NCI-H2227 (cell line): ENCODE measurements at regions not wholly inside any gene's neighbourhood (a gene's known extent, or its start where the extent isn't known, plus 50 kb on each side); places are given as distances from the start of the nearest gene placed in this dataset.
A peak's percentile ranks its signal among the peaks of the same experiment; 100 is the strongest.

Experiments
- DNase-seq: peaks from one replicate; lab custom pipeline; 2025; ENCODE audit not compliant: unreplicated experiment; lab: John Stamatoyannopoulos, UW

DNA sequence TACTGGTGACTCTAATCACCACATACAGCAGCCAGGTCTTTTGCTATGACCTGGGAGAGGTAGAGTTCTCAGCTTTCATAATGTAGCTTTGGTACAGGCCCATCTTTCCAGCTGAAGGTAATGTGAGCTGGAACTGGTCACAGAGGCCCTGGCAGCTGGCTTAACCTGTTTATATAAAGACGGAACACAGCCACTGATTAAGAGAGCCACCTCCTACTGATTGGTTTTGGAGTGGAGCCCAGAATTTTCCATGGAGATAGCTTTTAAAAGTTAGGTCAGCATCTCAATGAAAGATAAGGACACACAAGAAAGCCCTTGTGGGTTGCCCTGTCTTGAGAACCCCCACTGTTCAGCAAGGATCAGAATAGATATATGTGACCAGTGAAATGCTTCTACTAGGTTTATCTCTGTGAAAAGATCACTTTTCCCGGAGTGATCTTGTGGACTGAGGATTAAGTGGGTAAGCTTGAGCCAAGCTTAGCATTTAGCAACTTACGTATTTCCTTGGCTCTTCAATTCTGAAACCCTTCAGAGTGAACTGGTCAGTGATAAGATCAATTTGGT, 213.7 kb upstream of the CITED2 start:
- peak; percentile 27 for DNase-seq

DNA sequence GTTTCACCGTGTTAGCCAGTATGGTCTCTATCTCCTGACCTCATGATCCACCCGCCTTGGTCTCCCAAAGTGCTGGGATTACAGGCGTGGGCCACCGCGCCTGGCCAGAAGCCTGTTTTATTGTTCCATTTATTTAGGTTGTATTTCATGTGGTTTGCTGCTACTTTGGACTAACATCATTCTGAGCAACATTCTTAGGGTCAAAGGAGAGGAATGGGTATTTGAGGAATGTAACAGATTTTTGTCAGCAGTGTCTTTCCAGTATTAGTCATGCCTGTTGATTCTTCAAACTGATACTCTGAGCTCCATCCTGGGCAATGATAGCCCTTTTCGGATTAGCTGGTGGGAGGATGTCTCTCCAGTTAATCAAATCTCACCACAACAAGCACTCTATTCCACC, 213.0 kb upstream of the CITED2 start:
- DNase-seq = no peak

DNA sequence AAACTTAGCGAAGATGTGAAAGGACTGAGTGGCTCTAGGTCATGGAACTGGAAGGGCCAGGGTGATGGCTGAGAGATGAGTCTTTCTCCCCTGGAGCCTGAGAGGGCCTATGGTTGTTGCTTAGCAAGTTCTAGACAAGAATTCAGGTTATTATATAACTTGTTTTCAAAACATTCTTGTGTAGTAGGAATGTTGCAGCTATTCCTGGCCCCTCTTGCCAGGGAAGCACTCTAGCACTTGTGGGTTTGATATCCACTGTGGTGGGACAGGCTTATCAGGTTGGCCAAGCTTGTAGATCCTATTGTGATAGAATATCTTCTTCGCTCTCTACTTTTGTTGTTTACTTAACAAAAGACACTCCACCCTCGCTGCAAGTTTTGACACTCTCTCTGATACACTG, 211.8 kb upstream of the CITED2 start:
- no peak for DNase-seq

DNA sequence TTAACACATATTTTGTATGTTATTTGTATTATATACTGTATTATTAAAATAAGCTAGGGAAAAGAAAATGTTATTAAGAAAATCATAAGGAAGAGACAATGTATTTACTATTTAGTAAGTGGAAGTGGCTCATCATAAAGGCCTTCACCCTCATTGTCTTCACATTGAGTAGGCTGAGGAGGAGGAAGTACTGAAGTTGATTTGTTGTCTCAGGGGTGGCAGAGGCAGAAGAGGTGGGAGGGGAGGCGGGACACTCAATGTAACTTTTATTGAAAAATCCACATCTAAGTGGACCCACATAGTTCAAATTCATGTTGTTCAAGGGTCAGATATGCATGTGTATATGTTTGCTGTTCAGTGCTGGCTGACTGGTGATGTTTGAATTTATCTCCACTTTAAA, 210.2 kb upstream of the CITED2 start:
- DNase-seq = no peak

DNA sequence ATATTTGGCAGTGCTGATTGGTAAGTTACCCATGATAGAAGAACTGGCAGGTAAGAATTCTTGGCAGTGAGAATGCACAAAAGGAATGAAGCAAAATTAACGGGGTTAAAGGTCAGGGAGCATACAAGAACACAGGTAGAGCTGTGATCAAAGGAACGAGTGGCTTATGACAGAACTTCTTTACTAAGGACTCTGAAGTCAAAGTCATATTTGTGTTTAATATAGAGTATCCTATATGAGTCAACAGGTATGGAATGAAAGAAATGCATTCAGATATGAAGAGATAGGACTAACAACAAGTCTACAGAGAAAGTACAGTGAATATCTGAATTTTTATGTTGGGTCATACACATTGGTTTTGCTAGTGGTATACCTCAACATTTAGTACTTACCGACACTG, 209.0 kb upstream of the CITED2 start:
- no peak for DNase-seq

DNA sequence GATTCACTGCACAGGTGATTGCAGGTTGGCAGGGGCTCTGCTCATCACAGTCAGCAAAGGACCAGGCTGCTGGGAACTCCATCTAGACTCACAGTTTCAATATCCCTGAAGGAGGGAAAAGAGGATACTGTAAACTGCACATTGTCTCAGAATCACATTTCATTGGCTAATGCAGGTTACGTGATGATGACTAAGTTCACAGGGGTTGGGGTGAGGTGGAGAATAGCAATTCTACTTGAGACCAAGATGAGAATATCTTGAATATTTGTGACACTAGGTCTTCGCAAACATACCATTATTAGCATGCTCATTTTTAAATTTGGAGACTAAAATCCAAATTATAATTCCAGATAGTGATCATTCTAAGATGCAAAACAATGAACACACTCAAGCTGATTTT, 208.5 kb upstream of the CITED2 start:
- no peak for DNase-seq

DNA sequence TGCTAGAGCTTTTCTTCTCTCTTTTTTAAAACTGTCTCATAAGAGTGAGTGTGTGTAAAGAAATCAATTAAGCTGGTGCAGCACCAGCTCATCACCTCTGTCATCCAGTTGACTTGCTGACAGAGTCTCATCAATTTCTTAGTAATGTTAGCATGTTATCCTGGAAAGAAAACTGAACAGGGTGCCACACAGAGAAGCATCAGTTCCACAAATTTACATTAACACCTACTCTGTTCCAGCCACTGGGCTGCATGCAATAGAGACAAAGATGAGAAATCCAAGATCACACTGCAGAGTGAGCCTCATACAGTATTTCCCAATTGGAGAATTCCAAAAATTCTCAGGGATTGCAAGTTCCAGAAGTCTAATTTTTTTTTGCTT, 207.0 kb upstream of the CITED2 start:
- DNase-seq = no peak

DNA sequence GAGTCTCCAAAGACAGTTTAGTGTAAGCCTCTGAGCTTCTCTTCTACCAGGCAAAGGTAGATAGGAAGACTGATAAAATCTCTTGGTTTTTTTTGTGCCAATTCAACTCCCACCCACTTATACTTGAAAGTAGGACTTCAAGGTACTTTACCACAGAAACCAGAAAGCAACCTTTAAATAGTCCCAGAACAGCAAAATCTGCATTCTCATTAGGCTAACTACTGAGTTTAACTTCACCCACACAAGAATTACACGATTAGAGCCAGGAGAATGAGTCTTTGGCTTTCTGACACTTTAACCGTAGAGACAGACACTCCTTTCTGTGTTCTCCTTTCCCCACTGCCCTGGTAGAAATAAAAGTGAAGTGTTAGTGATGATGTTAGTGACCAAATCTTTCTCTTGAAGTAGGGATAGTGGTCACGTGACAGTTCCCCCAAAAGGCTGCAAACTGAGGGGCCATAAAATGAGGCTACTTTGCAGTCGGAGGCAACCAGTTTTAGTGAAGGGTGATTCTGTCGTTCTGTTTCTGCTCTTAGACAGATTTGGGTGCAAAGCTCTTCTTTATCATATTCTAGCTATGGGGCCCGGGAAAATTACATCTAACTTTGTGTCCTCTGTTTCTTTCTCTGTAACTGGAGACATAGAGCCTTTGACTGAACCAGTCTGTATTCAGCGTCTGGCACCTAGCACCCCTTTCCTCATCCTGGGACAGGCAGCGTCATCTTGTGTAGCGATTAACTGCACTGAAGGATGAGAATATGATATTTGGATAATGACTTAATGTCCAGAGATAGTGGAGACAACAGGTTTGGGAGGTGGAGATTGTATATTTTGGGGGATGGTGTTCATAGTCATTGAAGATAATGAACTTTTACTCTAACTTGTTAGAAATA, 206.4 kb upstream of the CITED2 start:
- no peak for DNase-seq

DNA sequence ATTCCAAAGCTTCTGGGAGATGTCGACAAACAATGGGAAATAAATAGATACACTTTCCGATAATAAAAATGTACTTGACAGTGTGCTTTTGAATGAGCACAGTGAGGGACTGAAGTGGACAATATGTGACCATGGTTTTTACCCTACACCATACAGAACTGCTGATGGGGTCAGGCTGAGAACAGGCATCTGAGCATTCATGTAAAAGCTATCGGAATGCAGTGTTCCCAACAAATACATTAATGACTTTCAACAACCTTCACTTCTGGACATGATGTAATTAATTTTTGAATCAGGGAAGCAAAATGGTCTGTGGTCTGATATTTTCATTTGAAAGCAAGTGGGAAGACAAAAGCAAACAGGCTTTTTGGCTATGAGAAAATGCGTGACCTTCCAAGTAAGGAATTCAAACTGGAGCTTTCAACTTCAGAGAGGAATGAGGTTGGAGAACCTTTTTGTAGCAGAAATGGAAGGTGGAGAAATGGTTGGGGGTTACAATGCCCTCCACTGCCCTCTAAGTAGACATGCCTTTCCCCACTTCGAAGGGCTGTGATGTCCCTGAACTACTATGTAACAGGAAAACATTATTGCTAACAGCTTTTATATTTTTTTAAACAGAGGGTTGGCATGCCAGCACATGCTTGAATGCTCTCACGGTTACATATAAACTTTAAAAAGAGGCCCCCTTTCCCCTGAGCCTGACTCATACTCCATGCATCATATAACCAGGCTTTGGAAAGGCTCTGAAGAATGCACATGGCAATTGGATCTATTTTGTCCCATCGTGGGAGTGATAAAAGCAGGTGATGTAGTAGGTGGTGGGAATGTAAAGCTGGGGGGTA, 203.5 kb upstream of the CITED2 start:
- no peak for DNase-seq

DNA sequence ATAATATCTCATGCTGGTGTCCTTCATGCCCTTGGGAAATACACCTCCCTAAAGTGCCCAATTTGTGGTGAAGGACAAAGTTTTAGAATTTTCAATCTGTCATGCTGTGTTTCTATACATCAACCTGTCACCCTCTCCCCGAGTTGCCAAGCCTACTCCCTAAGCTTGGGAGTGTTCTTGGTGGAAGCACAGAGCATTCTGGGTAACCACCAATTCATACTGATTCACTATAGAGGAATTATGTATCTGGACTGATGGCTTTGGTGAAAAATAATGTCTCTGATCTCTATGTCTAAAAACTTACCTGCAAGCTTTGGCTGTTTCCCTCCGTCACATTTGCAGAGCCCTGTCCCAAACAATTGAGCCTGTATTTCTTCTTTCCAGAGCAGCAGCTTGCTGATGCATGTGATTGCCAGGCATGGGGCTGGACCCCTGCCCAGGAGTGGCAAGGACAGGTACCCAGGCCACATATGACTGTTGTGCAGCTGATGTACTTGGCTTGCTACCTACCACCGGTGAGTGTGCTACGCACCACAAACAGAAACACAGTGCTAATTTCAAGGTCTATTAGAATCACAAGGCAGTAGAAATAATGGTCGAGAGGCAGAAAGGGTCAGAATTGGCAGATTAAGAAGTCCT, 202.8 kb upstream of the CITED2 start:
- no peak for DNase-seq

DNA sequence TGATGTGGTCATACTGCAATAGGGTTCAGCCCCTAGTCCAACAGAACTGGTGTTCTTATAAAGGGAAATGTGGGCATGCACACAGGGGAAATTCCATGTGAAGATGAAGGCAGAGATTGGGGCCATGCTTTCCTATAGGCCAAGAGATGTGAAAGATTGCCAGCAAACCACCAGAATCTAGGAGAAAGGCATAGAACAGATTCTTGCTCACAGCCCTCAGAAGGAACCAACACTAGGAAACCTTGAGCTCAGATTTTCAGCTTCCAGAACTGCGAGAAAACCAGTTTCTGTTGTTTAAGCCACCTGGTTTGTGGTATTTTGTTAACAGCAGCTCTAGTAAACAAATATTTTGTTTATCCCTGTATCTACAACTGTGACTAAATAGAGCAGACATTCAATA, 197.6 kb upstream of the CITED2 start:
- no peak for DNase-seq

DNA sequence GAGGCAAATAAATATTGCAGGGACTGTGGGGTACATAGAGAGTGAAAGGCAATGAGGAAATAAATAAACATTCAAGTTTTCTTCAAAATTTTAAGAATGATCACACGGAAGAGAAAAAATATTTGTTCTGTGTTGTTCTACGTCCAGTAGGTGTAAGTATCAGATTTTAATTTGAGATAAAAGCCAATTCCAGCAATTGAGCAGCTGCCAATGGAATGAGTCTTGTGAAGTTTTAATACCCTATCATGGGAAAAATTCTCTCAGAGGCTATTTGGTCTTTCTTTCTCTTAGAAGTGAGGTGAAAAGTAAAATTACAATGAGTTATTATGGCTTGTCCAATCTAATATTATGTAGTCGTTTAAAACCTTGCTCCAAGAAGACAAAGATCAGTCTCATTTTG, 195.7 kb upstream of the CITED2 start:
- DNase-seq = no peak

DNA sequence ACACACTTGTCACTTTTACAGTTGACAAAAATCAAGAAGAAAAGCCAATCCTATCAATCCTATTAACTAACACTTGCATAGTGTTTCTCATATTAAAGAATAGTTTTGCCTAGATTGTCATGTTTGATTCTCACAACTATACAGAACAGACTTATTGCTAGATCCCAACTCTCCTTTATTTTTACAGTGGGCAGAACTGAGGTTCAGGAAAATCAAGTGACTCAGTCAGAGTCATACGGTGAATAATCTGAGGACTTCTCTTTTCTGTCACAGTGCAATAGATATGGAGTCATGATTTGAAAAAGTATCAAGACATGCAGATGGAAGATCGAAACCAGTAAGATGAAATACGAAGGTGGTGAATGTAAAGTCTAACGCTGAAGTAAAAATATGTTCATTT, 195.1 kb upstream of the CITED2 start:
- no peak for DNase-seq

DNA sequence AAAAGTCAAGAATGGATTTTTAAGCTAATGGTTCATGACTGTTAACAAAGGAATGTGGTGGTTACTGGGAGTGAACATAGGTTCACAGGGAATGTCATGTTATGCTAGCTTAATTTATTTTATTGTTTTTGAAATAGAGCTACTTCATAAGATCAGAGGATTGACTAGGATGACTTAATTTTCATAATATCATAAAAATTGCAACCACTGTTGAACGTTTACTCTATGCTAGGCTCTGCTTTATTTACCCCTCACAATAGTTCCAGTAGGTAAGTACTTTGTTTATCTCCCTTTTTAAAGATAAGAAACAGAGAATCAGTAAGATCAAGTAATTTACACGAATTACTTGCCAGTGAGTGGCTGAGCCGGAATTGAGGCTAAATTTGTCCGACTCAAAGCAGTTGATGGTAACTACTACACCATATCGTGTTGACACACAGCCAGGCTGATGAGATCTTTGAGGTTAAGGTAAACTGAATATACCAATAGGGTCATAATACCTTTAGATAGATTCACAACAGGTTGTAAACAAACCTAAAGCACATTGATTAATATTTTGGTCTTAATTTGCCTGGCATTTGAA, 194.6 kb upstream of the CITED2 start:
- no peak for DNase-seq

DNA sequence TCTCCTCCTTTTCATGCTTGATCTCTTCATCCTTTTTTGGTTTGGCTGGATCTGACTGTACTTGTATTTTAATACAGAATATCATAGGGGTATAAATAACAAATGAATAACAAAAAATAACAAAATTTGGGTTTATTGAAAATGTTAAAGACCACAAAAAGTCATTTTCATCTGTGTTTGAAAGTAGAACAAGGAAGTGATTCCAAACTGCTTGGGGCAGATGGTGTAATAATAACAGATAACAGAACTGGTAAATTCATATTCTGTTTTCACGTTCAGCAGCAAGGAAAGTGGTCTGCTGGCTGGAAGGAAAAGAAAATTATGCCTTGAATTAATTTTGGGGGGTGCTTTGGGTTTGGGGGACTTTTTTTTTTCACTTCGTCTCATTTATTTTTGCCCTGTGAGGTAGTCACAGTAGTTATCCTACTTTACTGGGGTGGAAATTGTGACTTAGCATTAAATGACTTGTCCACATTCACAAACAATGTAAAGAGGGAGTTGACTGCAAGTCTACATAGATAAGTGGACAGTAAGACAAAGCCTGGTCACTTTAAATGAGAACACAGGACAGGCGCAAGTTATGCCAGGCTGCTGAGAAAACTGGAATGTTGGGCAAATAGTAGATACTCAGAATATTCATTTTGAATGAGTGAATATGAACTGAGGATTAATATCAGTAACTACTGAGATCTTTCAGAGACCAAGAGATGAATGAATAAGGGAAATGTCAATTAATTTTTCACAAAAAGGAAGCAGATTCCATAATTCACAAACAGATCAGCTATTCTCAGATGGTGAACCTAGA, 193.9 kb upstream of the CITED2 start:
- DNase-seq = no peak

DNA sequence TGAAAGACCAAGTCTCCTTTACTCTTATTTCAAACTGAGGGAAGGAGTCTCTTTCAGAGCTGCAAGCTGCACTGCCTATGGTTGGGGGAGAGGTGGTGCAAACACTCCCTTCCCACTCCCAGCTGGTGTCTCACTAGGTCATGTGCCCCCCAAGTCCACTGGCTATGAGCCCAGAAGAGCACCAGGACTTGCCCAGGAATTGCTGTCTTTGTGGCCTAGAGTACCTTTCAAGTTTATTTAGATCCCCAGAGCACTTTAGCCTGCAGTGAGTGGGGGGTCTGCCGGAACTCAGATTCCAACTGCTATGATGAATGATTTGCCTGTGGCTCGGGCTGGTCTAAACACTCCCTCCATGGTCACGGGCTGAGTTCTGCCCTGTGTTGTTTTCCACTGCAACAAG, 192.6 kb upstream of the CITED2 start:
- no peak for DNase-seq

DNA sequence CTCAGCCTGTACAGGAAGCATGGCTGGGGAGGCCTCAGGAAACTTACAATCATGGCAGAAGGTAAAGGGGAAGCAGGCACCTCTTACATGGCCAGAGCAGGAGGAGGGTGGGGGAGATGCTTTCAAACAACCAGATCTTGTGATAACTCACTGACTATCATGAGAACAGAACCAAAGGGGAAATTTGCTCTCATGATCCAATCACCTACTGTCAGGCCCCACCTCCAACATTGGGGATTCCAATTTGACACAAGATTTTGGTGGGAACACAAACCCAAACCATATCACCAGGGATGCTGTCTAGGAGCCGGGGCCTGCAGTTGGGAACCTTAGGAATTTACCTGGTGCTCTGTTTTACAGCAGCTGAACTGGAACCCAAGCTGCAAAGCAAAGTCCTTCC, 191.1 kb upstream of the CITED2 start:
- no peak for DNase-seq

DNA sequence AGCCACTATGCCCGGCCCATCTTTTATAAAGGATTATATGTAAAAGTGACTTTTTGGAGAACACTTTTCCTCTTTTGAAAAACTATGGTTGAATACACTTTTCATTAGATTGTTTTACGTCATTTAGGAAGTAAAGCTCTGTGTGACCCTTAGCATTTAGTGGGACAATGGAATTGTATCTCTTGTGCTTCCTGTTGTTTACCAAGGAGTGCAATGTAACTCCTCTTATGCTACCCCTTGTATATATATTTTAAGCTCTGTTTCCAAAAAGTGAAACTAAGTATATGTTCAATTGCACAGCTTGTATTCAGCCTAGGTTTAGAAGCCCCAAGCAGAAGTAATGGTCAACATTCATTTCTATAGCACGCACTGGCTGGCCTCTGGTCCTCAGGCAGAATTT, 183.1 kb upstream of the CITED2 start:
- DNase-seq = no peak

DNA sequence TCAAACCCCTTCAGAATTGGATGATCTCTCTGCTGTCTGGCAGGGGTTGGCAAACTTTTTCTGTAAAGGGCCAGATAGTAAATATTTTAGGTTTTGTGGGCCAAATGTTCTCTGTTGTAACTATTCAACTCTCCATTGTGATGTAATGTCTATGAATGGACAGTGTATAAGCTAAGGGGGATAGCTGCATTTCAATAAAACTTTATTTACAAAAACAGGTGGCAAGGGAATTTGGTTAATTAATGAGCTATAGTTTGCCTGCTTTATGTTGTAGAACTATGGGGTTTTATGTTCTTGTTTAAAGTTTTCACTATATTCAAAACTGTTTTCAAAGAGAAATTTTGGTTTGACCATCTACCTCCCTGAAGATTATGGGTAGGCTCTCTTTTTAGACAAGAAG, 182.1 kb upstream of the CITED2 start:
- no peak for DNase-seq

DNA sequence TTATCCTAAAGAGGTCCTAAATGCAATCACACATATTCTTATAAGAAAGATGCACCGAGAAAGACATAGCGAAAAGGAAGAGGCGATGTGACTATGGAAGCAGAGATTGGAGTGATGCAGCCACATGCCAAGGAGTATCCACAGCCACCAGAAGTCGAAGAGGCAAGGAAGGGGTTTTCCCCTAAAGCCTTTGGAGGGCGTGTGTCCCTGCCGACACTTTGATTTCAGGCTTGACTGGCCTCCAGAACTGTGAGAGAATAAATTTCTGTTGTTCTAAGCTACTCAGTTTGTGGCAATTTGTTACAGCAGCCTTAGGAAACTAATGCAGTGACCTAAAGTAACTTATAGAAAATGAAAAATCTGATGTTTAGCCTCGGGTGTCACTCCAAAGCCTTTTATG, 179.5 kb upstream of the CITED2 start:
- DNase-seq = no peak
